ENCODE measurements at regions not wholly inside any gene's neighbourhood (a gene's known extent, or its start where the extent isn't known, plus 50 kb on each side); places are given as distances from the start of the nearest gene placed in this dataset.

- TF ChIP-seq CTCF (IDR thresholded peaks at IDR 0.05; ENCODE audit: low read depth, low read length, poor library complexity, severe bottlenecking), result no peak
- TF ChIP-seq EZH2phosphoT487 (IDR thresholded peaks at IDR 0.05; ENCODE audit: borderline replicate concordance, low read length), result no peak
Observed at GRCh38 chr10:9898633-9899395, 1118.9 kb upstream of the CELF2 start.

Data from DOHH2 (cell line).